ENCODE measurements at regions not wholly inside any gene's neighbourhood (a gene's known extent, or its start where the extent isn't known, plus 50 kb on each side); places are given as distances from the start of the nearest gene placed in this dataset.
A peak's percentile ranks its signal among the peaks of the same experiment; 100 is the strongest.
"Not testable (repeated sequence)": the region's sequence is repeated elsewhere in the genome, so short reads cannot be mapped to it uniquely, and the experiment has no call there.

DNA sequence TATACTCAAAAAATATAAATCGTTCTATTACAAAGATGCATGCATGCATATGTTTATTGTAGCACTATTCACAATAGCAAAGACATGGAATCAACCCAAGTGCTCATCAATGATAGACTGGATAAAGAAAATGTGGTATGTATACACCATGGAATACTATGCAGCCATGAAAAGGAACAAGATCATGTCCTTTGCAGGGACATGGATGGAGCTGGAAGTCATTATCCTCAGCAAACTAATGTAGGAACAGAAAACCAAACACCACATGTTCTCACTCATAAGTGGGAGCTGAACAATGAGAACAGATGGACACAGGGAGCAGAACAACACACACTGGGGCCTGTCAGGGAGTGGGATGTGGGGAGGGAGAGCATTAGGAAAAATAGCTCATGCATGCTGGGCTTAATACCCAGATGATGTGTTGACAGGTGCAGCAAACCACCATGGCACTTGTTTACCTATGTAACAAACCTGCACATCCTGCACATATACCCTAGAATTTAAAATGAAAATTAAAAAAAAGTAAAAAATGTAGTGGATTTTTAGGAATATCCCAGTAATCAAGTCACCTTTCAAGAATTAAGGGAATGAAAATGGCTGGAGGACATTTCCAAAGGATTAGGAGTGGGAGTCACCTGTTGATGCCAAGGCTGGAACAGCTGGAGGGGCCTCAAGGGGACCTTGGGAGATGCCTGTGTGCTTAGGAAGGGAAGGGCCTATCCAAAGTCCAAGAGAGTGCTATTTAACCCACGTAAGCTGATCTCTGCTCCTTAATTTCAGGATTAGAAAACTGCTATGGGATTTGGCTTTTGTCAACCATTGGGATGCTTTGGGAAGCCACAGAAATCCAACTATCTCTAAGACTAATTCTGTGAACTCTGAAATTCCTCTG is 156.9 kb upstream of the FAM20A start:
- in situ Hi-C loops (cut with HindIII; ENCODE audit: low pct_unique_long_range_greater_than_20kb, low sequenced_read_pairs); DNase-seq (ENCODE audit: low read depth): not testable (repeated sequence)

DNA sequence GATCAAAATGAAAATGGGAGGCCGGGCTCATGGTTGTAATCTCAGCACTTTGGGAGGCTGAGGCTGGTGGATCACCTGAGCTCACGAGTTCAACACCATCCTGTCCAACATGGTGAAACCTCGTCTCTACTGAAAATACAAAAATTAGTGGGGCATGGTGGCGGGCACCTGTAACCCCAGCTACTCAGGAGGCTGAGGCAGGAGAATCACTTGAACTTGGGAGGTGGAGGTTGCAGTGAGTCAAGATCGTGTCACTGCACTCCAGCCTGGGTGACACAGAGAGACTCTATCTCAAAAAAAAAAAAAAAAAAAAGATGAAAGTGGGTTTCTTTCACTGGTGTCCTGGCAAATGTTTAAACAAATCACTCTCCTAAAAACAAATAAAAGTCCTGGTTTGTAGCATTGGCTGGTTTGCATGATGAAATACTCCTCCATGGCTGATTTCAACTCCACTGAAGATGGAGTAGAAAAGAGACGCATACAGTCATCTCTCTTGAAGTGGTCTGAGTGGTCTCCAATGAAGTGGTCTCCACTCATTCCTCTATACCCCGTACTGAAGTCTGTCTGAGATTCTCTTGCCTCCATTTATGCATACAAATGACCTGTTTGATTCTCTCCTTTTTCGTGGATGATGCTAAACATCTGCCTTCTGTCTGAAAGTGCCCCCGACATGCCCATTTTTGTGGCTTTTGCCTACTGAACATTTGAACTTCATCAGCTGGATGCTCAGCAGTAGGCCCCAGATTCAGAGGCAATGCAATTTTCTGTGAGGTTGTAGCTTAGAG is 153.0 kb upstream of the FAM20A start:
- in situ Hi-C loops (cut with HindIII; ENCODE audit: low pct_unique_long_range_greater_than_20kb, low sequenced_read_pairs): no loop called here

DNA sequence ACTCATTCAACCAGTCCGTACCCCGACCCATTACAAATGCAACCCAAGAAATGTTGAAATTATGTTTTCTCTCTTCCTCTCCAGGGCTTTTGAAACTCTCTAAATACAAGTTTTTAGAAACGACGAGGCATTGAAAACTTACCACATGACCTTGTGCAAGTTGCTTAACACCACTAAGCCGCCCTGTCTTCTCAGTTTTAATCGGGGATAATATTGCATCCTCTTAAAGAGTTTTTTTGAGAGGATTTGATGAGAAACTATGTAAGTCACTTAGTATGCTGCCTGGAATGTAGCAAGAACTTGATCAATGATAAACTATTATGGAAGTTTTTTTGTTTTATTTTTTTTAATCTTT is 149.0 kb upstream of the FAM20A start:
- in situ Hi-C loops (cut with HindIII; ENCODE audit: low pct_unique_long_range_greater_than_20kb, low sequenced_read_pairs): no loop called here
- DNase-seq (ENCODE audit: low read depth): no peak

More for the DNA sequence above, 153.0 kb upstream of the FAM20A start:
- no peak for DNase-seq (ENCODE audit: low read depth)

DNA sequence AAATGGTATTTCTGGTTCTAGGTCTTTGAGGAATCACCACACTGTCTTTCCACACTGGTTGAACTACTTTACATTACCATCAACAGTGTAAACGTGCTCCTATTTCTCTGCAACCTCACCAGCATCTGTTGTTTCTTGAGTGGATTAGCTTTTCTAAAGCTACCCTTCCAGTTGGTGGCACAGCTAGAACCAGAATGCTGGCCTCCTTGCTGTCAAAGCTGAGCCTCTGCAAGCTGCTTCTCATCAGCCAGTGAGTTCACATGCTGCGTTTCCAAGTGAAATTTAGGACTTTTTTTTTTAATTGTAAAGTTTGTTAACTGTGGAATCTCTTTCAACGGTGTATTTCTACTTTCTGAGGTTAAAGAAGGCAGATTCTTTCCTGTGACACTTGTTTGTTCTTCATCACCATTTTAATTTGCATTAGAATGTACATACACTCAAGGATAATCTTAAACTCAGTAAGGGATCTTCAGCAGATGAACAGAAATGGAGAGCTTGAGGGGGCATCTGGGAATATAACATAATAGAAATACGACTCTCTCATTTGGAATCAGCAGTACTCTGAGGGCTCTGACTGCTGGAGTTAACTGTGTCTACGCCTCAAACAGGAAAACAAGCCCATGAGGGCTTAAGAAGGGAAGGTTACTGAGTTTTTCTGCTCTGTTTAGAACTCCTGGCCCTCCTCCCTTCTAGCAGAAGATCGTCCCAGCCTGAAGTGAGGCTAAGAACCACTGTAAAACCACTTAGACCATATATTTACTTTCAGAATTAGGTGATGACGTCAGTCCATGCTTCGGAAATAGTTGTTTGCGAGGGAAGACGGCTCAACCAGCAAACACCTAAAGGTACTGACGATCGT is 148.4 kb upstream of the FAM20A start:
- in situ Hi-C loops (cut with HindIII; ENCODE audit: low pct_unique_long_range_greater_than_20kb, low sequenced_read_pairs): no loop called here
- no peak for DNase-seq (ENCODE audit: low read depth)

DNA sequence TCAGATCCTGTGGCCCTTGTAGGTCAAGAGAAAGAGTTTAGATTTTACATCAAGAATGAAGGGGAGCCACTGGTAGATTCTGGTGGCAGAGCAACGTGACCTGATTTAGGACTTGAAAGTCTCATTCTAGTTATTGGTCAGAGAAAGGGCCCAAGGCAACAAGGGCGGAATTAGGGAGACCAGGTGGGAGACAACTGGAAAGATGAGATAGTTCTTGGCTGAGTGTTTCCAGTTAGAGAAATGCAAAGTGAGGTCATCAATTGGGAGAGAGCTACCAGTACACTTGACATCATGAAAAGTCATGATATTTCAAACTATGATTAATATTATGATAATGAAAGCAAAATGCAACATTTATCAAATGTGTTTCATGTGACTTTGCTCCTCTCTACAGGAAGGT is 147.2 kb upstream of the FAM20A start:
- in situ Hi-C loops (cut with HindIII; ENCODE audit: low pct_unique_long_range_greater_than_20kb, low sequenced_read_pairs): no loop called here
- DNase-seq (ENCODE audit: low read depth): no peak

DNA sequence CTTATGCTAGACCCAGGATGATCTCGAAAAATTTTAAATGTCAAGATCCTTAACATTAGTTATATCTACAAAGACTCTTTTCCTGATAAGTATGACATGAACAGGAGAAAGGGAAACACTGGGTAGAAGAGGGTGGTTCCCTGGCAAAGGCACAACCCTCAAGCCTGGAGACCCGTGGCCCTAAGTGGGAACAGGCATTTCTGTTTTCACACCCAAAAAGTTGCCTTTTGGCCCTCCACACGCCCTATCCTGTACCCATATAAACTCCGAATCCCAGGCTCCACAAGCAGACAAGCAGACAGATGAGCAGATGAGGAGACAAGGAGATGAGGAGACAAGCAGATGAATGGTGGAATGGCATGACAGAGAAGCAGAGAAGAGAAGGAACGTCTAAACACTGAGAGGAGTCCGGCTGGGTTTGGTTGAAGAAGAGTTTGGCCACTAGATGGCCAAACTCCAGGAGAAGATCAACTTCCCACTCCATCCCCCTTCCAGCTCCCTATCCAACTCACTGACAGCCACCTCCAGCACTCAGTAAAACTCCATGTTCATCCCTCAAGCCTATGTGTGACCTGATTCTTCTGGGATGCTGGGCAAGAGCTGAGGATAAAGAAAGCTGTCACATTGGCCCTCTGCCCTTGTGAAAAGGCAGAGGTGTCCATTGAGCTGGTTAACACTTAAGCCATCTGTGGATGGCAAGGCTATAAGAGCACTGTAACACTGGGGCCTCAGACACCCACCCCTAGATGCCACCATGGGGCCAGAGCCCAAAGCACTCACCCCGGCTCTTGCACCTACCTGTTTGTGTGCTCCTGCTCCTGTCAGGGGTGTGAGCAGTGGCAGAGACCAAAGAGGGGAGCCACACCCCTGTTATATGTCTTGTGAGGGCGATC is 139.6 kb upstream of the FAM20A start:
- DNase-seq (ENCODE audit: low read depth): no peak
- in situ Hi-C loops (cut with HindIII; ENCODE audit: low pct_unique_long_range_greater_than_20kb, low sequenced_read_pairs): no loop called here

DNA sequence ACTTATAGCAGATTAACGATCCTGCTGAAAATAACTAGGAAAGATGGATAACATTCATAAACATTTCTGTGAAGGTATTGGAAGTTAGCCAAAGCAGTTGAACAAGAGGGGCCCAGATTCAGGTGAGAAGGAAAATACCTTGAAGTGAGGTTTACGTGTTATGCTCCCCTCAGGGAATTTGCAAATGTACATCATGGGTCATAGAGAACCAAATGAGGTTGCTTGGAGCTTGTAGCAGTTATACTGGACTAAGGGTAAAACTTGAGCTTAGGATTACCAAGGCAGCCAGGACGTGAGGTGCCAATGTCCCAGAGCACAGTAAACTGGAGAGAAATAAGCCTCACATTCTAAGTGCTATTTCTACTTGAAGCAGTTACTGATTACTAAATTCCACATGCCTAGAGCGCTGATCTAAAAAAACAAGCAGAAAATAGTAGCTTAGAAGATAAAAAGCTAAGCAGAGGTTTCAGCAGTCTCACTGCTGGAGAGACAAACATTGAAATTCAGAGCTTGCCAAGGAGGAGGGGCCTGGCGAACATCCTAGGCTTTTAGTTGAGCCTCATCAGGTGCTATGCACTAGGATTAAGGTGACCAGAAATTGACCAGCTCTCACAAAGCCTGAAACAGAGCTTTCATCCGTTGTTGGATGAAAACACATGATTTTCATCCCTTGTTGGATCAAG is 136.7 kb upstream of the FAM20A start:
- peak; percentile 8 for DNase-seq (ENCODE audit: low read depth)
- in situ Hi-C loops (cut with HindIII; ENCODE audit: low pct_unique_long_range_greater_than_20kb, low sequenced_read_pairs): no loop called here

DNA sequence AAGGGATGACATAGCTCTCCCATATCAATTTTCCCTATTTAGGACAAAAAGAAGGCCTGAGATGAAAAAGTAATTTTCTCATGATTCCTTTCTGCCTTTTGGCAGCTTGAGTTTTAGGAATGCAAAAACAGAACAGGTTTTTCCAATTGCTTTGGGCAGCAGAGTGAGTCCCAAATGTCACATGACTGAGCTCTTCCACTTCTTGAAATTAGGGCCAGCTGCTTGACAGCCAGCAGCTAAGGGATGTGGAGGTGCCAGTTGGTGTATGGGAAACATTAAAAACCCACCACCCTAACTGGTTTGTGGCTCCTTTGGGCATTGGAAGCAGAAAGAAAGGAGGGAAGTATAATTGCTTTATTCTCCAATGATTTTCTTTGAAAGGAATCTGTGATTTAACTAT is 133.8 kb upstream of the FAM20A start:
- no peak for DNase-seq (ENCODE audit: low read depth)
- in situ Hi-C loops (cut with HindIII; ENCODE audit: low pct_unique_long_range_greater_than_20kb, low sequenced_read_pairs): no loop called here

DNA sequence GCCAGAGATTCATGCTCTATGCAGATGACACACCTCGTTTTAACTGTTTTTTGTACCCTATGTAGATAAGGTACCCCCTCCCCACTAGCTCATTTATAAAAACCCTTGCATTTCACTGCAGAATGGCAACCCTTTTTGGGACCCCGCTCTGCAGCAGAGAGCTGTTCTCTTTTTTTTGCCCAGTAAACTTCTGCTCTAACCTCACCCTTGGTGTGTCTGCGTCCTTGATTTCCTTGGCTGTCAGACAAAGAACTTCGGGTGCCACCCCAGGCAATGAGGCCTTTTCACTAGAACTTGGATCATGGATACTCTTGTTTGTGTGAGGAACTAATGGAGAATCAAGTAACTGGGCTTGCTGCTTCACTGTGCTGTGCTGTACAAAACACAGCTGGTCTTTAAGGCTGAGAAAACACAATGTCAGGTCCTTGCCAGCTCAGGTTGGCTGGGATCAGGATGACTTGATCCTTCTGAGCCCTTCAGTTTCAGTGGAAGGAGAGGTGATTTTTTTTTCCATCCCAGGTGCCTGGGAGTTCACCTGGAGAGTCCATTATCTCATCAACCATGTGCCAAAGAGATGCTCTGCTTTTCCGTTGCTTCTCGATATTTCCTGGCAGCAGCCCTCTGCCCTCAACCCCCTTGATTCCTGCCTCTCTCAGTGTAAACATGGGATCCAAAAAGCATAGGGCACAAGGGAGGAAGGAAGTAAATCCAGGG is 133.2 kb upstream of the FAM20A start:
- no peak for DNase-seq (ENCODE audit: low read depth)
- in situ Hi-C loops (cut with HindIII; ENCODE audit: low pct_unique_long_range_greater_than_20kb, low sequenced_read_pairs): no loop called here

DNA sequence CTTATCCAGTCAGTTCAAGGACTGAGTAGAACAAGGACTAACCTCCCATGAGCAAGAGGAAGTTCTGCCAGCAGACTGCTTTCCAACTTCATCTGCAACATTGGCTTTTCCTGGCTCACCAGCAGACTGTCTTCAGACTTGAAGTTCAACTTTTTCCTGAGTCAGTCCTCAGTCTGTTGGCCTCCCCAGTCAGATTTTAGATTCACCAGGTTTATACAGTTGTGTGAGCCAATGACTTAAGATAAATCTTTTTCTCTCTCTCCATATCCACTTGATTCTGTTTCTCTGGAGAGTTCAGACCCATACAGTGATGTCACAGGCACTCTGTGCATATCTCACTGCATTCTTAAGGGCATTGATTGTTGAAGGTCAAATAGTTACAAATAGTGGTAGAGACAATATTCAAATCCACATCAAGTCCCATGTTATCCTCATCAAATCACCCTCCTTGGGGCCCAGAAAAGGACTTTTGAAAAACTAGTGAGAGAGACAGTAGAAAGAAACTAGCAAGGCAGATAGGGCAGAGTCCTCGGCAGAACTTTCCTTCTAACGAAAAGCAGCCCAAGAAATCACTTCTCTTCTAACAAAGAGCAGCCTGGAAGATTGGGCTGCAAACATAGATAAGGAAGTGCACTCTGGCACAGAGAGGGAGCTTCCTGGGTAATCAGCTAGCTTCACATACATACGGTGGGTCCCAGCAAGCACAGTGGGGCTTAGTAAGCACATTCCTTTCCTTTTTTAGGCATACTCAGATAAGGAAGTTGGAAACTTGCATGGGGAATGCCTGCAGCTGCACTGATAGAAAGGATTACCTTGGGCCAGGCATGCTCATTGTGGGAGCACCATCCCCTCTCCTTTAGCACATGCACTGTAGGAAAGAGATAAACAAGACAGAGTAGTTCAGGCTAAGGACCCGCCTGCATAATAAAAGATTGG is 132.3 kb upstream of the FAM20A start:
- DNase-seq (ENCODE audit: low read depth): no peak

DNA sequence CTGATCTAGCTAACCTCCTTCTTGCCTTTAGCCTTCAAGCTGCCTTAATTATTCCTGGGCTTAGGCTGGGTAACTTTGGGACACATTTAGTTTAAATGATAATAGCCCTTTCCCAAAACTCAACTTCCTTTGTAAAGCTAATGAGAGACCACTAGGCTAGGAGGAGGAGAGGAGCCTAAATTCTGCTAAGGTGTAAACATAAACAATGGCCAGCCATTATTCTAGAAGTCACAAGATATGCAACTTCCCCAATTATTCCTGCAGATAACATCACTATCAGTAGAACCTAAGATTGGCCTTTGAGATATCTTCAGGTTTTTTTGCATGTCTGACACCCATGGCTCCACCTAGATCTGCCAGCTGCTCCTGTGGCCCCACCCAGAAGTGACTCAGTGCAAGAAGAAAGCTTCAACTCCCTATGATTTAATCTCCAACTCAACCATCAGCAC is 131.2 kb upstream of the FAM20A start:
- in situ Hi-C loops (cut with HindIII; ENCODE audit: low pct_unique_long_range_greater_than_20kb, low sequenced_read_pairs): no loop called here
- no peak for DNase-seq (ENCODE audit: low read depth)

More for the DNA sequence above, 132.3 kb upstream of the FAM20A start:
- in situ Hi-C loops (cut with HindIII; ENCODE audit: low pct_unique_long_range_greater_than_20kb, low sequenced_read_pairs): no loop called here

DNA sequence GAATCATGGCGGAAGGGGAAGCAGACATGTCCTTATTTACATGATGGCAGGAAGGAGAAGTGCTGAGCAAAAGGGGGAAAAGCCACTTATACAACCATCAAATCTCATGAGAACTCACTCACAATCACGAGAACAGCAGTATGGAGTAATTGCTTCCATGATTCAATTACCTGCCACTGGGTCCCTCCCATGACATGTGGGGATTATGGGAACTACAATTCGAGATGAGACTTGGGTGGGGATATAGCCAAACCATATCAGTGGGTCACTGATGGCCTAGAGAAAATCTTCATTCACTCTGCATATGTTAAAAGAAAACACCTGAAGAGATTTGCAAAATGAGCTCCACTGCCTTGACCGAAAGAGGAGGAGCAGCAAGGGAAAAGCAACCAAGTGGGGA is 130.3 kb upstream of the FAM20A start:
- in situ Hi-C loops (cut with HindIII; ENCODE audit: low pct_unique_long_range_greater_than_20kb, low sequenced_read_pairs): no loop called here
- no peak for DNase-seq (ENCODE audit: low read depth)

DNA sequence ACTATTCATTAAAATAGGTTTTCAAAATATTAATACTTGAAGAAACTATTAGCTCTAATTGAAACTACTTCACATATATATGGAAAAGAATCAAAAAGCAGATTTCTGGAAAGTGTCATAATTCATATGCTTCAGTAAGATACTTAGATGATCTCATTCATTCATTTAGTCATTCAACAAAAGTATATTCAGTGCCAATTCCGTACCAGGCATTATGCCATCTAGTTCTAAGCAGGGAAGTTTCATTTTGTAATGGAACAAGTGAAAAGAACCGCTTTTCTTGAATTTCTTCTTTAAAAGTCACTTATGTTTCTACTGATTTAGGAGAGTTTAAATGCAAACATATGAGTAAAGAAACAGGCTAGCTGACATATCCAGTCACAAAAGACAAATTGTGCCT is 118.3 kb upstream of the FAM20A start:
- in situ Hi-C loops (cut with HindIII; ENCODE audit: low pct_unique_long_range_greater_than_20kb, low sequenced_read_pairs): no loop called here
- no peak for DNase-seq (ENCODE audit: low read depth)

DNA sequence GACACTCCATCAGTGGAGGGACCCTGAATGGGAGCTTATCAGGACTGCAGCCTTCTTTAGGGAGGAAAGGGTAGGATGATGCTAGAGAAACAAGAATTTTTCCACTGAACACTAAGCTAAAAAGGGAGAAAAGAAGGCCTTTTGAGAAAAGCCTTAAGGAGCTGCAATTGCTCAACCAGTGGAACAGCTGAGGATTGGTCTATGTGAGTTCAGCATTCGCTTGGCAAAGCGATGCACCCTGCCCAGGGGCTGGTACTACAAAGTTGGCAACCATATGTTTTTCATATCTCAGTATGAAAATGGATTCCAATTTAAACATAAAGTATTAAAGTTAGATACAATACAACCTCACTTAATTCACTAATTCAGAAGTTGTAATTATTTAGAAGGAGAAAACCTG is 117.8 kb upstream of the FAM20A start:
- DNase-seq (ENCODE audit: low read depth): no peak
- in situ Hi-C loops (cut with HindIII; ENCODE audit: low pct_unique_long_range_greater_than_20kb, low sequenced_read_pairs): no loop called here

DNA sequence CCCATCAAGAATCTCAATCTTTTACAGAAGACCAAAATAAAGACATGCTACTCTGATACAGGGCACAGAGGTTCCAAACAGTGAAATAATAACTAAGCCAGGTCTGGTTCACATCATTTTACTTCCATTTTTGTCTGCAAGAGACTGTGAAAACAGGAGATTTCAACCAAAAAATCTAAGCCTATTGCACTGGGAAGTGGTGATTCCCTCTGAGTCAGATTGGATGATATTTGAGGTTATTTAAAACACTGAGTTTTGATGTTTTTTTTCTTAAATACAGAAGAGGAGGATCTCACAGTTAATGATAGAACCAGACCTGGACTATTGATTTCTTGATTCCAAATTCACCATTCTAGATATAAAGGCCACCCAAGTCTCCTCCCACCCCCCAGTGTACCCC is 117.3 kb upstream of the FAM20A start:
- in situ Hi-C loops (cut with HindIII; ENCODE audit: low pct_unique_long_range_greater_than_20kb, low sequenced_read_pairs): no loop called here
- no peak for DNase-seq (ENCODE audit: low read depth)

DNA sequence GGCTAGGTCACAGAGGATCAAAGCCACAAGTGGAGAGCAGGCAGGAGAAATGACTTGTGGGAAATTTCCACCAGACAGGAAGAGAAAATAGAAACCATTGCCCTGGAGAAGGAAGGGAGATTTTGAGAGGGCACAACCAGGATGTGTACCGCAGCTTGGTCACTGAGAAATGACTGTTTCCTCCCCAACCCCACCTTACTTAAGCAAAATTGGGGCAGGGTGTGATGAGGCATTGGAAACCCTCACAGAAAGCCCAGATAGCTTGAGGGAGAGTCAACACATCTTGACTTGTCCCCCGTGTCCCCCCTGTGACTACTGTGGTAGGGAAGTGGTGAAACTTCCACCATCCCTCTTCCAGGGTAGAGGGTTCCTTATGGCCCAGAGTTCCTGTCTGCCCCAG is 113.5 kb upstream of the FAM20A start:
- DNase-seq (ENCODE audit: low read depth): no peak
- in situ Hi-C loops (cut with HindIII; ENCODE audit: low pct_unique_long_range_greater_than_20kb, low sequenced_read_pairs): no loop called here

Measured in Caki2 (cell line).